Omental fat pad (tissue), 3 donors: ENCODE measurements at regions not wholly inside any gene's neighbourhood (a gene's known extent, or its start where the extent isn't known, plus 50 kb on each side); places are given as distances from the start of the nearest gene placed in this dataset.
"Not testable (repeated sequence)": the region's sequence is repeated elsewhere in the genome, so short reads cannot be mapped to it uniquely, and the experiment has no call there.

Source experiments
- ATAC-seq: fragments of 150-250 bp; one replicate; pipeline ENCODE4 v1.9.1; 2016; ENCODE audit warnings: mild to moderate bottlenecking, moderate library complexity; ENCODE audit not compliant: low FRiP score
- DNase-seq: peaks from one replicate; pipeline ENCODE4 v3.0.0-alpha.2; 2019; ENCODE audit warnings: low spot score
- CTCF ChIP-seq, 3 donors: fragments of 450-650 bp; IDR thresholded peaks; one replicate each; pipeline ENCODE4 v1.5.1; 2016 to 2017; ENCODE audit warnings: antibody characterized with exemption in 3 of 3, mild to moderate bottlenecking in 3 of 3, moderate library complexity in 2 of 3

DNA sequence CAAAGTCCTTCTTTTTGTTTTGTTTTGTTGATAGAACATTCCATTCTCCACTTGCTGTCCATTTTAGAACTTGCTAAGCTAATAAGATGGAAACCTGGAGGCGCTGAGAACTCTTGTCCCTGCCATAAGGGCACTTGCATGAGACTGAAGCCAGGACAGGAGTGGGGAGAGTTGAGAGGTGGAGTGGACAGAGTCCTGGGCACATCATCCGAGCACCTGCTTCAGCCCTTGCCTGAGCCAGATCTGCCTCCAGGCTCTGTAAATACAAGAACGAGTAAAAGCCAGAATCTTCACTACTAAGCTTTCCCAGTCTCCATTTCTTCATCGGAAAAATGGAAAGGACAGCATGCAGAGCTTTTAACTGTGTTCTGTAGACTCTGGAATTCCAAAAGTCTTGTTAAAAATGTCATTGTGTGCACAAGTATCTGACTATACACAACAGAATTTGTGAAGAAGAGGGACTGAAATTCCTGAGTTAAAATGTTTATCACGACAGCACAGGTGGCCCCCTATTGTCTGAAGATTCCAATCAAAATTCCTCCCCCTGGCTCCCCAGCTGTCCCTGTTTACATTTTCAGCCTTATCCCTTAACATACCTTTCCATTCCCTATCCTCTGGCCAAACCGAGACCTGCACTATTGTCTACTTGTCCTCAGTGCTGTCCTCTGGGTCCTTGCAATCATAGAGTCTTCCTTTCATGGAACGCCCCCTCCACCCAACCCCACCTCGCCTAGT lies 498.2 kb upstream of the TNP1 start:
- no peak for TF ChIP-seq CTCF (IDR thresholded peaks at IDR 0.05)
- DNase-seq (no peak), ATAC-seq (no peak)

- ATAC-seq (no peak), DNase-seq (no peak)
- TF ChIP-seq CTCF (IDR thresholded peaks at IDR 0.05): no peak
These were observed 496.9 kb upstream of the TNP1 start for GRCh38 chr2:217356781-217357180.

DNA sequence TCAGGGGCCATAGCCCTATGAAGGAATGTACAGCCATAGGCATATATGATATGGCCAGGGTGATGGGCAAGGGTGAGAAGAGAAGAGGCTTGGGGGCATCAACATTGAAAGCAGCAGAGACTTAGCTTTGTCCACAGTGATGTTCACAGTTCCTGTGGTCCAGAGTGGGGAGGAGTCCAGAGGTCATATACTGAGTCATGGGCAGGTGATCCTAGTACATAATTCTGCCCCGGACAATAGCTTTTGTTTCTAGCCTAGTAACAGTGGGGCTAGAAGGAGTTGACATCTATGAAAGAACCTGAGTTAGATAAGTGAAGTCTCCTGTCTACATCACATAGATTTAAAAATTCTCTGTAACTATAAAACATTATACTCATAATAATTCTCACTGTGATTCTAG lies 496.3 kb upstream of the TNP1 start:
- no peak for TF ChIP-seq CTCF (IDR thresholded peaks at IDR 0.05)

DNA sequence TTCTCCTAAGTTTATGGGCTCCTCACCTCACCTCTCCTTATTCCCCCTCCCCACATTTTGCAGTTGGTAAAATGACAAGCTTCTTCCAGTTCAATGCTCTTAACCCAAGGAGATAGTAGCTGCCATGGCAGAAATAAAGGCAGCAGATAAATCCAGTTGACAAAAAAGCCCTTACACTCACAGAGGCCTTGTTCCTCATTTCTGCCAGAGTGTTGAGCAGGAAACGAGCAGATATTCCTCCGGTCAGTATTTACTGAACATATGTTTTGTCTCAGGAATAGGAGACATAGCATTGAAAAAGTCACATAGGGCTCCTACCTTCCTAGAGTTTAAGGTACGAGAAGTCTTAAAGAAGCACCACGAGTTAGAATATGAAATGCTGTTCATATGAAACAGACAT lies 493.7 kb upstream of the TNP1 start:
- no peak for ATAC-seq
- no peak for DNase-seq
- no peak for TF ChIP-seq CTCF (IDR thresholded peaks at IDR 0.05)

More for the DNA sequence above, 496.3 kb upstream of the TNP1 start:
- ATAC-seq (no peak), DNase-seq (no peak)

DNA sequence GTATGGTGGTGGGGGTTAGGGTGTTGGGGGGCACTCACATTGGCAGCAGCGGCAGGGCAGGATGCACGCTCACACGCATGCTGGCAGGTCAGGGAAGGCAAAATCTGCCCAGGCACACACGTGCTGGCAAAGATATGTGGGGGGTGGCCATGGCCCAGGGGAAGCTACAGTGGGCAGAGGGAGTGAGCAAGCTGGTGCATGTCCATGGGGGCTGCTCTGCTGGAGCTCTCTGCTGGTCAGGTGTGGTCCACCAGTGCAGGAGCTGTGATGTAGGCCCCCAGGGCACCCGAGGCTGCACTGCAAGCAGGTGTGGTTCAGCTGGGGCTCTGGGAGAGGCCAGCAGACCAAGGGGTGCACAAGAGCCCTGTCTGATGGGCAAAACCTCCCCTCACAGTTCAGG lies 491.5 kb upstream of the TNP1 start:
- ATAC-seq: no peak
- TF ChIP-seq CTCF (IDR thresholded peaks at IDR 0.05): no peak
- DNase-seq: no peak

DNA sequence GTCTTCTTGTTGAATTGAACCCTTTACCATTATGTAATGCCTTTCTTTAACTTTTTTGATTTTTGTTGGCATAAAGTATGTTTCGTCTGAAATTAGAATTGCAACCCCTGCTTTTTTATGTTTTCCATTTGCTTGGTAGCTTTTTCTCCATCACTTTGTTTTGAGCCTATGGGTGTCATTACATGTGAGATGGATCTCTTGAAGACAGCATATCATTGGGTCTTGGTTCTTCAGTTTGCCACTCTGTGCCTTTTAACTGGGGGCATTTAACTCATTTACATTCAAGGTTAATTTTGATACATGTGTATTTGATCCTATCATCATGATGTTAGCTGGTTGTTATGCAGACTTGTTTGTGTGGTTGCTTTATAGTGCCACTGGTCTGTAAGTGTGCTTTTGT lies 489.4 kb upstream of the TNP1 start:
- no peak for DNase-seq
- TF ChIP-seq CTCF (IDR thresholded peaks at IDR 0.05): no peak
- ATAC-seq: no peak

DNA sequence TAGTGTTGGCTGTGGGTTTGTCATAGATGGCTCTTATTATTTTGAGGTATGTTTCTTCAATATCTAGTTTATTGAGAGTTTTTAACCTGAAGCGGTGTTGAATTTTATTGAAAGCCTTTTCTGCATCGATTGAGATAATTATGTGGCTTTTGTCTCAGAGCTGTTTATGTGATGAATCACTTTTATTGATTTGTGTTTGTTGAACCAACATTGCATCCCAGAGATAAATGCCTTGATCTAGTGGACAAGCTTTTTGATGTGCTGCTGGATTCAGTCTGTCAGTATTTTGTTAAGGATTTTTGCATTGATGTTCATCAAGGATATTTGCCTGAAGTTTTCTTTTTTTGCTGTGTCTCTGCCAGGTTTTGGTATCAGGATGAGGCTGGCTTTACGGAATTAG lies 487.8 kb upstream of the TNP1 start:
- not testable (repeated sequence) for ATAC-seq

GRCh38 chr2:217346043-217346442 lies 486.2 kb upstream of the TNP1 start:
- not testable (repeated sequence) for ATAC-seq

More for the DNA sequence above, 487.8 kb upstream of the TNP1 start:
- DNase-seq: not testable (repeated sequence)

More at GRCh38 chr2:217346043-217346442, 486.2 kb upstream of the TNP1 start:
- DNase-seq: not testable (repeated sequence)
